Neural cell (in vitro differentiated cells): ENCODE measurements at regions not wholly inside any gene's neighbourhood (a gene's known extent, or its start where the extent isn't known, plus 50 kb on each side); places are given as distances from the start of the nearest gene placed in this dataset.

Experiments
- H2AFZ ChIP-seq: fragments of 200-600, 300-800 bp; sonication (generic), shearing (Covaris generic); 2 replicates; pipeline ENCODE4 v1.6.0; 2014; ENCODE audit warnings: low read depth, mild to moderate bottlenecking, antibody characterized with exemption, low read length, moderate library complexity
- H3F3A ChIP-seq: fragments of 200-600 bp; shearing (Covaris generic); 2 replicates; pipeline ENCODE4 v1.6.1; 2016; ENCODE audit warnings: mild to moderate bottlenecking, moderate library complexity, mixed read lengths, antibody characterized with exemption, low read length; ENCODE audit not compliant: insufficient read depth, poor library complexity, severe bottlenecking
- H3K27ac ChIP-seq: fragments of 200-600, 300-800 bp; sonication (generic), shearing (Covaris generic); 2 replicates; pipeline ENCODE4 v1.5.1; 2014; ENCODE audit warnings: mild to moderate bottlenecking, low read length, moderate library complexity
- H3K27me3 ChIP-seq: fragments of 300-800, 200-600 bp; sonication (generic), shearing (Covaris generic); 2 replicates; pipeline ENCODE4 v1.6.0; 2014; ENCODE audit warnings: mild to moderate bottlenecking, low read depth, low read length, moderate library complexity; ENCODE audit not compliant: insufficient read depth
- H3K36me3 ChIP-seq: fragments of 300-800, 200-600 bp; sonication (generic), shearing (Covaris generic); 2 replicates; pipeline ENCODE4 v1.5.1; 2014; ENCODE audit warnings: mild to moderate bottlenecking, antibody characterized with exemption, low read length, moderate library complexity; ENCODE audit not compliant: insufficient read depth
- H3K4me2 ChIP-seq: fragments of 300-800, 200-600 bp; sonication (generic), shearing (Covaris generic); 2 replicates; pipeline ENCODE4 v1.6.0; 2014; ENCODE audit warnings: mild to moderate bottlenecking, low read length
- H3K4me3 ChIP-seq: fragments of 300-800, 200-600 bp; sonication (generic), shearing (Covaris generic); 2 replicates; pipeline ENCODE4 v1.5.1; 2014; ENCODE audit warnings: mild to moderate bottlenecking, low read length, moderate library complexity
- H3K79me2 ChIP-seq: fragments of 200-600 bp; shearing (Covaris generic); replicated peaks from 2 replicates; pipeline ENCODE4 v1.6.0; 2014; ENCODE audit warnings: mild to moderate bottlenecking, low read length, moderate library complexity; ENCODE audit not compliant: insufficient read depth
- H3K9ac ChIP-seq: fragments of 300-800, 200-600 bp; sonication (generic), shearing (Covaris generic); 2 replicates; pipeline ENCODE4 v1.6.1; 2016; ENCODE audit warnings: mild to moderate bottlenecking, low read length, mixed read lengths
- H3K9me2 ChIP-seq: fragments of 200-600 bp; shearing (Covaris generic); 2 replicates; pipeline ENCODE4 v1.6.1; 2016; ENCODE audit warnings: mild to moderate bottlenecking, low read length, mixed read lengths; ENCODE audit not compliant: insufficient read depth
- H3K9me3 ChIP-seq: fragments of 200-600, 300-800 bp; sonication (generic), shearing (Covaris generic); 2 replicates; pipeline ENCODE4 v1.6.1; 2016; ENCODE audit warnings: mild to moderate bottlenecking, mixed run types, low read length, moderate library complexity, mixed read lengths
- H4K20me1 ChIP-seq: fragments of 200-600 bp; shearing (Covaris generic); 2 replicates; pipeline ENCODE4 v1.6.1; 2016; ENCODE audit warnings: mild to moderate bottlenecking, mixed run types; ENCODE audit not compliant: insufficient read depth
- CTCF ChIP-seq: fragments of 450-650 bp; IDR thresholded peaks from 2 replicates; pipeline ENCODE4 v1.5.1; 2014; ENCODE audit warnings: antibody characterized with exemption, mild to moderate bottlenecking, moderate library complexity; ENCODE audit not compliant: poor library complexity, severe bottlenecking
- EP300 ChIP-seq: fragments of 450-650 bp; conservative IDR thresholded peaks from 2 replicates; pipeline ENCODE4 v1.6.1; 2014; ENCODE audit warnings: antibody characterized with exemption, mild to moderate bottlenecking, moderate library complexity; ENCODE audit not compliant: poor library complexity, severe bottlenecking
- EZH2 ChIP-seq: fragments of 200-600, 300-800 bp; shearing (Covaris generic), sonication (generic); IDR thresholded peaks from 2 replicates; pipeline ENCODE4 v1.6.1; 2014; ENCODE audit warnings: antibody characterized with exemption, low read length, borderline replicate concordance, mild to moderate bottlenecking; ENCODE audit not compliant: insufficient read depth, poor library complexity, severe bottlenecking
- MXI1 ChIP-seq: fragments of 450-650 bp; conservative IDR thresholded peaks from 2 replicates; pipeline ENCODE4 v1.6.1; 2014; ENCODE audit warnings: antibody characterized with exemption, mild to moderate bottlenecking; ENCODE audit not compliant: poor library complexity, severe bottlenecking
- POLR2AphosphoS5 ChIP-seq: IDR thresholded peaks from 2 replicates; pipeline ENCODE4 v1.6.1; 2012
- RAD21 ChIP-seq: fragments of 450-650 bp; conservative IDR thresholded peaks from 2 replicates; pipeline ENCODE4 v1.6.1; 2014; ENCODE audit warnings: antibody characterized with exemption, mild to moderate bottlenecking, moderate library complexity
- SMC3 ChIP-seq: fragments of 450-650 bp; conservative IDR thresholded peaks from 2 replicates; pipeline ENCODE4 v1.6.1; 2014; ENCODE audit warnings: antibody characterized with exemption, mild to moderate bottlenecking, moderate library complexity; ENCODE audit not compliant: poor library complexity
- TAF1 ChIP-seq: IDR thresholded peaks from 2 replicates; pipeline ENCODE4 v1.6.1; 2012; ENCODE audit warnings: low read depth
- TF ChIP-seq, protein P1 (sequence below): IDR thresholded peaks from 2 replicates; pipeline ENCODE4 v1.6.1; 2012; ENCODE audit warnings: borderline replicate concordance

DNA sequence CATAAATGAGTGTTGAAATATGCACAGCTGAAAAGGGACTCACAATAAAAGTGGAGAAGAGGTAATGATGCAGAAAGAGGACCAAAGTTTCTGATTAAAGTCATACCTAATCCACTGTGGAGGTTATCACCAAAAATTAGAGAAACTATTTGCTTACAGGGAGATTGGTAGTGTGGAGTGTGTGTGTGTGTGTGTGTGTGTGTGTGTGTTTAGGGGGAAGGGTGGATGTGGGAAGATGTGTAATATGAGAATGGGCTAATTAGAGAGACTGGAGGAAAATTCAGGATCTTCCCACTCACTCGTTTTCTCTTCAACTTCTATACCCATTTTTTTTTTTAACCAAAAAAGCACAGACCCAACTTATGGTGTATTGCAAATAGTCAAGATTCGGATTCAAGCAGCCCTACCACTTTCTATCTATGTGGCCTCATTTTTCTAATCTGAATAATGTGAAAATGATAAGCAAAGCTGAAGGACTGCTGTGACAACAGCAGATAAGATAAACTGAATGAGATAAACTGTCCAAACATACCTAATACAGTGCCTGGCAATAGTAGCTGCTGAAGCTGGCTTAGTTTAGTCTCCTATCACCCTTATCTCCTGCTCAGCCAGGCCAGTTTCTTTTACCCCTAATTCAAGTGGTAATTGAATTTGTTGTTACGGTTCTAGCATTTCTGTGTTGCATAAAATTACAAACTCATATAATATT is 501.1 kb downstream of the KDM4C start:
- Histone ChIP-seq H3F3A (no peaks in the 10 kb centered on the region), H3K36me3 (no peaks in the 10 kb centered on the region), H3K9me3 (no peaks in the 10 kb centered on the region), H3K9ac (no peak overlapping the region), H3K4me2 (no peak overlapping the region), H2AFZ (no peak overlapping the region), H4K20me1 (no peaks in the 10 kb centered on the region), H3K27ac (no peak overlapping the region), H3K9me2 (no peaks in the 10 kb centered on the region), H3K27me3 (no peaks in the 10 kb centered on the region), H3K4me3 (no peak overlapping the region), H3K79me2 (no peaks in the 10 kb centered on the region)
- no peak for TF ChIP-seq EP300
- TF ChIP-seq MXI1: no peak
- TF ChIP-seq TAF1: no peak

DNA sequence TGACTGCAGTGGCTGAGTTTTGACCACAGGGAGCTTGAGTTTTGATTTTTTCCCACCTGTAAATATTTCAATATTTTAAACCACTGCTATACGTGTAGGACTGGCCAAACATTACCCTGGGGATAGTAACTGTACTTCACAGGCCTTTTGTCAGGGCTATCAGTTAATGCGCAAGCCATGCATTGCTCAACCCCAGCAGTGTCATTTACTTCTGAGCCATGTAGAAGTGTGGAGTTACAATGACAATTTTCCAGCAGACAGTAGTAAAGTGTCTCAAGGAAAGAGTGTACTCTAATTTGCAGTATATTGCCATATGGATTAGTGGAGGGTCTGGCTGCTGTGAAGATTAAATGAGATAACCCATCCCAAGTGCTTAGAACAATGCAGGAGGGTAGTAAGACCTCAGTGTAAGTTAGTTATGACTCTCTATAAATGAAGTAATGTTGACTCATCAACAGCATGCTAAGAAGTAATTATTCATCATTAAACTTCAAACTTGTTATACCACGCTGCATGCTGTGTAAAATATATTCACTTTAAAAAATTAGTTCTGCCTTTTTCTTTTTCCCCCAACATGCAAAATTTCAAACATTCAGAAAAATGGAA is 489.2 kb downstream of the KDM4C start:
- H2AFZ ChIP-seq: no peak overlapping the region

More for the DNA sequence above, 489.2 kb downstream of the KDM4C start:
- no peaks in the 10 kb centered on the region for H3K9me2 ChIP-seq
- no peak overlapping the region for H3K9ac ChIP-seq
- TF ChIP-seq EP300: no peak
- TF ChIP-seq POLR2AphosphoS5: no peak
- TF ChIP-seq, protein P1, sequence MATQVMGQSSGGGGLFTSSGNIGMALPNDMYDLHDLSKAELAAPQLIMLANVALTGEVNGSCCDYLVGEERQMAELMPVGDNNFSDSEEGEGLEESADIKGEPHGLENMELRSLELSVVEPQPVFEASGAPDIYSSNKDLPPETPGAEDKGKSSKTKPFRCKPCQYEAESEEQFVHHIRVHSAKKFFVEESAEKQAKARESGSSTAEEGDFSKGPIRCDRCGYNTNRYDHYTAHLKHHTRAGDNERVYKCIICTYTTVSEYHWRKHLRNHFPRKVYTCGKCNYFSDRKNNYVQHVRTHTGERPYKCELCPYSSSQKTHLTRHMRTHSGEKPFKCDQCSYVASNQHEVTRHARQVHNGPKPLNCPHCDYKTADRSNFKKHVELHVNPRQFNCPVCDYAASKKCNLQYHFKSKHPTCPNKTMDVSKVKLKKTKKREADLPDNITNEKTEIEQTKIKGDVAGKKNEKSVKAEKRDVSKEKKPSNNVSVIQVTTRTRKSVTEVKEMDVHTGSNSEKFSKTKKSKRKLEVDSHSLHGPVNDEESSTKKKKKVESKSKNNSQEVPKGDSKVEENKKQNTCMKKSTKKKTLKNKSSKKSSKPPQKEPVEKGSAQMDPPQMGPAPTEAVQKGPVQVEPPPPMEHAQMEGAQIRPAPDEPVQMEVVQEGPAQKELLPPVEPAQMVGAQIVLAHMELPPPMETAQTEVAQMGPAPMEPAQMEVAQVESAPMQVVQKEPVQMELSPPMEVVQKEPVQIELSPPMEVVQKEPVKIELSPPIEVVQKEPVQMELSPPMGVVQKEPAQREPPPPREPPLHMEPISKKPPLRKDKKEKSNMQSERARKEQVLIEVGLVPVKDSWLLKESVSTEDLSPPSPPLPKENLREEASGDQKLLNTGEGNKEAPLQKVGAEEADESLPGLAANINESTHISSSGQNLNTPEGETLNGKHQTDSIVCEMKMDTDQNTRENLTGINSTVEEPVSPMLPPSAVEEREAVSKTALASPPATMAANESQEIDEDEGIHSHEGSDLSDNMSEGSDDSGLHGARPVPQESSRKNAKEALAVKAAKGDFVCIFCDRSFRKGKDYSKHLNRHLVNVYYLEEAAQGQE: no peak
- TF ChIP-seq MXI1: no peak
- no peak for TF ChIP-seq RAD21
- TF ChIP-seq EZH2: no peak
- no peak for TF ChIP-seq CTCF
- no peak for TF ChIP-seq TAF1
- no peak for TF ChIP-seq SMC3
- no peak overlapping the region for H3K4me2 ChIP-seq
- H3K27me3 ChIP-seq: no peaks in the 10 kb centered on the region
- H4K20me1 ChIP-seq: no peaks in the 10 kb centered on the region
- no peak overlapping the region for H3K4me3 ChIP-seq
- no peak overlapping the region for H3K27ac ChIP-seq
- H3F3A ChIP-seq: no peaks in the 10 kb centered on the region
- H3K9me3 ChIP-seq: no peaks in the 10 kb centered on the region
- H3K79me2 ChIP-seq: no peaks in the 10 kb centered on the region
- no peaks in the 10 kb centered on the region for H3K36me3 ChIP-seq
